ENCODE measurements at regions not wholly inside any gene's neighbourhood (a gene's known extent, or its start where the extent isn't known, plus 50 kb on each side); places are given as distances from the start of the nearest gene placed in this dataset.

- no peak for DNase-seq (ENCODE audit: low read depth in 2 of 2)
Measured at GRCh38 chr6:14783594-14783993, 462.3 kb upstream of the JARID2 start.

GRCh38 chr6:14784596-14785492 is 461.0 kb upstream of the JARID2 start:
- DNase-seq (ENCODE audit: low read depth in 2 of 2), result no peak

GRCh38 chr6:14785493-14785790 is 460.4 kb upstream of the JARID2 start:
- DNase-seq (ENCODE audit: low read depth in 2 of 2), result no peak

- no peak for DNase-seq (ENCODE audit: low read depth in 2 of 2)
Measured at GRCh38 chr6:14786008-14786407, 459.9 kb upstream of the JARID2 start.

GRCh38 chr6:14786455-14786854 is 459.4 kb upstream of the JARID2 start:
- no peak for DNase-seq (ENCODE audit: low read depth in 2 of 2)

- no peak for DNase-seq (ENCODE audit: low read depth in 2 of 2)
Measured at GRCh38 chr6:14787250-14787649, 458.6 kb upstream of the JARID2 start.

GRCh38 chr6:14787677-14788076 is 458.2 kb upstream of the JARID2 start:
- no peak for DNase-seq (ENCODE audit: low read depth in 2 of 2)

GRCh38 chr6:14789996-14790395 is 455.9 kb upstream of the JARID2 start:
- no peak for DNase-seq (ENCODE audit: low read depth in 2 of 2)

- no peak for DNase-seq (ENCODE audit: low read depth in 2 of 2)
Measured at GRCh38 chr6:14790976-14791375, 454.9 kb upstream of the JARID2 start.

- no peak for DNase-seq (ENCODE audit: low read depth in 2 of 2)
Measured at GRCh38 chr6:14791526-14791925, 454.3 kb upstream of the JARID2 start.

- DNase-seq (ENCODE audit: low read depth in 2 of 2), result no peak
Measured at GRCh38 chr6:14792118-14792955, 453.5 kb upstream of the JARID2 start.

GRCh38 chr6:14795451-14795850 is 450.4 kb upstream of the JARID2 start:
- DNase-seq (ENCODE audit: low read depth in 2 of 2), result no peak

- no peak for DNase-seq (ENCODE audit: low read depth in 2 of 2)
Measured at GRCh38 chr6:14796974-14797762, 448.7 kb upstream of the JARID2 start.

- no peak for DNase-seq (ENCODE audit: low read depth in 2 of 2)
Measured at GRCh38 chr6:14797875-14798593, 447.8 kb upstream of the JARID2 start.

GRCh38 chr6:14798594-14798982 is 447.3 kb upstream of the JARID2 start:
- DNase-seq (ENCODE audit: low read depth in 2 of 2), result no peak

GRCh38 chr6:14798996-14799588 is 446.8 kb upstream of the JARID2 start:
- no peak for DNase-seq (ENCODE audit: low read depth in 2 of 2)

GRCh38 chr6:14799928-14800327 is 445.9 kb upstream of the JARID2 start:
- DNase-seq (ENCODE audit: low read depth in 2 of 2), result peak in 1 of 2 donors; percentile 8

GRCh38 chr6:14802514-14803160 is 443.2 kb upstream of the JARID2 start:
- no peak for DNase-seq (ENCODE audit: low read depth in 2 of 2)

GRCh38 chr6:14804001-14804784 is 441.7 kb upstream of the JARID2 start:
- DNase-seq (ENCODE audit: low read depth in 2 of 2), result no peak

- DNase-seq (ENCODE audit: low read depth in 2 of 2), result no peak
Measured at GRCh38 chr6:14804785-14805210, 441.1 kb upstream of the JARID2 start.

All from stimulated activated CD8-positive, alpha-beta memory T cell treated with anti-CD3 and anti-CD28 coated beads, Interleukin-15, amount 100 ng/mL, for 48 hours (primary cell).